H1 (cell line): ENCODE measurements at regions not wholly inside any gene's neighbourhood (a gene's known extent, or its start where the extent isn't known, plus 50 kb on each side); places are given as distances from the start of the nearest gene placed in this dataset.

Experiments
- CTCF ChIA-PET: fragments of 300-600 bp; sonication (Branson Sonifier 250); formaldehyde crosslinking; loops from one replicate; lab custom pipeline; 2021; ENCODE audit not compliant: partially characterized antibody; lab: Charles Lee
- POLR2A ChIA-PET: fragments of 300-600 bp; sonication (Branson Sonifier 250); formaldehyde crosslinking; loops from one replicate; lab custom pipeline; 2021; ENCODE audit warnings: inconsistent platforms; ENCODE audit not compliant: partially characterized antibody; lab: Charles Lee
- DNase-seq, 2 experiments: peaks; one replicate each; pipeline versions ENCODE4 v3.0.0 to v3.0.0-alpha.2; 2010 to 2022; ENCODE audit warnings: low spot score in 2 of 2, low read depth in 1 of 2, mixed read lengths in 1 of 2
- FAIRE-seq: peaks from 2 replicates; lab custom pipeline; 2011; peaks lifted over from hg19 to GRCh38; lab: Jason Lieb, UNC
- H2AFZ ChIP-seq: 2 replicates; pipeline ENCODE4 v1.8.1; 2012; ENCODE audit warnings: low read length, inconsistent platforms
- H2AK5ac ChIP-seq: 2 replicates; pipeline ENCODE4 v1.6.1; 2013; ENCODE audit warnings: low read depth, low read length
- H2BK120ac ChIP-seq: replicated peaks from 2 replicates; pipeline ENCODE3; 2013; ENCODE audit warnings: low read depth, low read length, inconsistent platforms
- H2BK12ac ChIP-seq: 2 replicates; pipeline ENCODE4 v1.6.1; 2013; ENCODE audit warnings: low read depth, low read length
- H2BK15ac ChIP-seq: 2 replicates; pipeline ENCODE4 v1.6.1; 2013; ENCODE audit warnings: low read length
- H2BK20ac ChIP-seq: 2 replicates; pipeline ENCODE4 v1.6.1; 2013; ENCODE audit warnings: low read length
- H2BK5ac ChIP-seq: 2 replicates; pipeline ENCODE4 v1.6.1; 2013; ENCODE audit warnings: low read depth, low read length
- H3K14ac ChIP-seq: 2 replicates; pipeline ENCODE4 v1.6.1; 2013; ENCODE audit warnings: inconsistent platforms; ENCODE audit not compliant: insufficient read length
- H3K18ac ChIP-seq: 2 replicates; pipeline ENCODE4 v1.6.1; 2013; ENCODE audit warnings: low read length; ENCODE audit errors: extremely low read depth
- H3K23ac ChIP-seq: 2 replicates; pipeline ENCODE4 v1.6.1; 2013; ENCODE audit warnings: inconsistent platforms; ENCODE audit not compliant: insufficient read length
- H3K23me2 ChIP-seq: 2 replicates; pipeline ENCODE4 v1.6.1; 2013; ENCODE audit warnings: low read depth, low read length
- H3K27ac ChIP-seq: 2 replicates; pipeline ENCODE4 v1.6.1; 2011; ENCODE audit warnings: low read depth, low read length, inconsistent platforms
- H3K27me3 ChIP-seq, 4 experiments: replicated peaks in 1 of 4; 1 replicate in 1 of 4; 2 replicates in 3 of 4; pipeline versions ENCODE4 v1.6.1 to v1.8.1; 2011 to 2013; ENCODE audit warnings: low read length in 3 of 4, mild to moderate bottlenecking in 3 of 4, inconsistent platforms in 2 of 4, mixed read lengths in 2 of 4, moderate library complexity in 1 of 4; ENCODE audit not compliant: control insufficient read depth in 3 of 4, insufficient read depth in 3 of 4; ENCODE audit errors: extremely low read depth in 1 of 4
- H3K36me3 ChIP-seq, 4 experiments: 2 replicates each; pipeline versions ENCODE4 v1.6.1 to v1.8.1; 2011 to 2013; ENCODE audit warnings: mild to moderate bottlenecking in 4 of 4, low read length in 3 of 4, moderate library complexity in 2 of 4, control low read depth in 1 of 4, inconsistent platforms in 1 of 4; ENCODE audit not compliant: insufficient read depth in 4 of 4, control insufficient read depth in 2 of 4
- H3K4ac ChIP-seq: replicated peaks from 2 replicates; pipeline ENCODE3; 2013; ENCODE audit warnings: low read length, low read depth, mixed read lengths, inconsistent platforms; ENCODE audit not compliant: insufficient read length
- H3K4me1 ChIP-seq, 4 experiments: replicated peaks in 1 of 4; 1 replicate in 1 of 4; 2 replicates in 3 of 4; pipeline versions ENCODE4 v1.6.1 to v1.8.1; 2011 to 2013; ENCODE audit warnings: low read length in 3 of 4, inconsistent platforms in 2 of 4, mixed read lengths in 1 of 4; ENCODE audit not compliant: insufficient read depth in 4 of 4, control insufficient read depth in 3 of 4
- H3K4me2 ChIP-seq, 2 experiments: 2 replicates each; pipeline versions ENCODE4 v1.6.1 to v1.8.1; 2011 to 2013; ENCODE audit warnings: low read depth in 2 of 2, low read length in 2 of 2, control low read depth in 1 of 2, inconsistent platforms in 1 of 2, mild to moderate bottlenecking in 1 of 2; ENCODE audit not compliant: insufficient read depth in 1 of 2
- H3K4me3 ChIP-seq, 4 experiments: fragments of 200-600, 300-600 bp in 1 of 4; sonication (generic), shearing (Covaris generic), sonication (Bioruptor Twin) in 1 of 4; 2 replicates each; pipeline versions ENCODE4 v1.5.1 to v1.8.1; 2011 to 2016; ENCODE audit warnings: low read length in 4 of 4, low read depth in 3 of 4, control low read depth in 2 of 4, inconsistent platforms in 2 of 4, mild to moderate bottlenecking in 2 of 4, mixed read lengths in 1 of 4, moderate library complexity in 1 of 4; ENCODE audit not compliant: insufficient read depth in 2 of 4; ENCODE audit errors: extremely low read depth in 1 of 4
- H3K56ac ChIP-seq: replicated peaks from 2 replicates; pipeline ENCODE3; 2013; ENCODE audit warnings: low read depth, mild to moderate bottlenecking, mixed read lengths, low read length, inconsistent platforms; ENCODE audit not compliant: insufficient read length
- H3K79me1 ChIP-seq: 2 replicates; pipeline ENCODE4 v1.6.1; 2013; ENCODE audit warnings: low read depth, low read length, control low read depth
- H3K79me2 ChIP-seq, 2 experiments: 2 replicates each; pipeline versions ENCODE4 v1.6.1 to v1.8.1; 2012 to 2013; ENCODE audit warnings: low read length in 2 of 2, mild to moderate bottlenecking in 2 of 2, inconsistent platforms in 1 of 2; ENCODE audit not compliant: insufficient read depth in 2 of 2, control insufficient read depth in 1 of 2
- H3K9ac ChIP-seq, 4 experiments: replicated peaks in 1 of 4; 1 replicate in 1 of 4; 2 replicates in 3 of 4; pipeline versions ENCODE4 v1.6.1 to v1.8.1; 2011 to 2013; ENCODE audit warnings: low read depth in 3 of 4, low read length in 3 of 4, control low read depth in 2 of 4, mild to moderate bottlenecking in 2 of 4, moderate library complexity in 2 of 4, inconsistent platforms in 1 of 4; ENCODE audit errors: extremely low read depth in 1 of 4
- H3K9me3 ChIP-seq, 2 experiments: 2 replicates each; pipeline versions ENCODE4 v1.6.1 to v1.8.1; 2012 to 2013; ENCODE audit warnings: mild to moderate bottlenecking in 2 of 2, moderate library complexity in 2 of 2, control low read depth in 1 of 2, inconsistent platforms in 1 of 2, low read depth in 1 of 2, low read length in 1 of 2, mixed read lengths in 1 of 2; ENCODE audit not compliant: insufficient read depth in 2 of 2
- H4K20me1 ChIP-seq, 2 experiments: replicated peaks in 1 of 2; 2 replicates each; pipeline versions ENCODE3 to v1.8.1; 2011 to 2013; ENCODE audit warnings: inconsistent platforms in 2 of 2, low read length in 2 of 2, mild to moderate bottlenecking in 1 of 2; ENCODE audit not compliant: insufficient read depth in 2 of 2, control insufficient read depth in 1 of 2
- H4K5ac ChIP-seq: 2 replicates; pipeline ENCODE4 v1.6.1; 2013; ENCODE audit warnings: low read length, low read depth, mixed read lengths, inconsistent platforms; ENCODE audit not compliant: insufficient read length
- H4K8ac ChIP-seq: 2 replicates; pipeline ENCODE4 v1.8.0; 2013; ENCODE audit warnings: mild to moderate bottlenecking, moderate library complexity, low read length, inconsistent platforms; ENCODE audit not compliant: insufficient read depth; ENCODE audit errors: extremely low read depth
- H4K91ac ChIP-seq: replicated peaks from 2 replicates; pipeline ENCODE3; 2013; ENCODE audit warnings: low read length, mixed read lengths, inconsistent platforms; ENCODE audit not compliant: insufficient read length
- ASH2L ChIP-seq: fragments of 200-600, 300-600 bp; sonication (generic); IDR thresholded peaks from one replicate; pipeline ENCODE4 v1.7.1; 2017; ENCODE audit warnings: low read length
- HDAC2 ChIP-seq, 2 experiments: fragments of 300-600 bp in 1 of 2; sonication (generic) in 1 of 2; IDR thresholded peaks; 2 replicates each; pipeline ENCODE4 v1.6.1; 2011 to 2012; ENCODE audit warnings: low read depth in 2 of 2, low read length in 2 of 2, mild to moderate bottlenecking in 2 of 2, moderate library complexity in 2 of 2, borderline replicate concordance in 1 of 2, inconsistent platforms in 1 of 2
- NRF1 ChIP-seq: IDR thresholded peaks from 2 replicates; pipeline ENCODE4 v1.6.1; 2011; ENCODE audit warnings: mild to moderate bottlenecking, low read depth, low read length, improper control_type of control experiment
- SIN3A ChIP-seq, 2 experiments: IDR thresholded peaks in 1 of 2; conservative IDR thresholded peaks in 1 of 2; 2 replicates each; pipeline ENCODE4 v1.6.1; 2011 to 2012; ENCODE audit warnings: low read length in 2 of 2, improper control_type of control experiment in 1 of 2, low read depth in 1 of 2, mild to moderate bottlenecking in 1 of 2
- SUZ12 ChIP-seq: fragments of 200-600 bp; sonication (generic); IDR thresholded peaks from 2 replicates; pipeline ENCODE4 v1.6.1; 2012; ENCODE audit warnings: mild to moderate bottlenecking, inconsistent platforms, low read length, moderate library complexity, mixed read lengths
- WGBS, 2 experiments: shearing (Covaris generic) in 1 of 2; methylation state at CpG; one replicate each; pipeline versions ENCODE4 v1.1.6 to v1.1.7; 2013 to 2015; ENCODE audit warnings: low lambda C conversion rate in 2 of 2, mixed read lengths in 2 of 2, inconsistent platforms in 1 of 2, low coverage in 1 of 2, missing lambda C conversion rate in 1 of 2; ENCODE audit not compliant: insufficient replicate concordance in 2 of 2, insufficient coverage in 1 of 2, insufficient read length in 1 of 2; ENCODE audit errors: extremely low coverage in 1 of 2, missing lambda C conversion rate in 1 of 2; 5-methylcytosine and 5-hydroxymethylcytosine counted together

DNA sequence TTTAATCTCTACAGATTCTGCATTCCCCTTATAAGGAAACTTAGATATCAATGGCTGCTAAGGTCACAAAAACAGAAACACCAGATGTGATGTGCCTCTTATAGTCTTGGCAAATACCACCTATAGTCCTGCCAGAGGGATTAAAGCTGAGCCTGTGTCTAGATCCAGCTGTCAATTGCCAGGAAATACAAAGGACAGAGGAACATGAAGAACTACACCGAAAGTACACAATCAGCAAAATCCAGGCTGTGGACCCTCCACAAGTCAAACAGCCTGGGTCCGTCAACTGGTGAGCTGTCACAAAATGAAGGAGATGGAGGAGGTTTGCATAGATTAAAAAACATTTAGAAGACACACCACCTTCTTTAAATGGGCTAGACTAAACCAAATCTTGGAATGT is 85.4 kb downstream of the KLF4 start:
- H3K79me1 ChIP-seq, result no peaks in the 10 kb centered on the region
- H3K9me3 ChIP-seq, result no peaks in the 10 kb centered on the region
- no peak overlapping the region for H2AFZ ChIP-seq
- no peak overlapping the region for H2BK12ac ChIP-seq
- no peaks in the 10 kb centered on the region for H3K4me1 ChIP-seq
- WGBS, 2 experiments, result 68% methylated on average over 2 of the region's 2 CpGs; no CpG with 5 or more reads in 1 of the 2 experiments
- no peak overlapping the region for H2BK20ac ChIP-seq
- no peak overlapping the region for H3K9ac ChIP-seq
- H3K79me2 ChIP-seq, result no peaks in the 10 kb centered on the region
- H2BK120ac ChIP-seq, result no peak overlapping the region
- no peak overlapping the region for H3K56ac ChIP-seq
- no peak overlapping the region for H2BK15ac ChIP-seq
- ChIA-PET POLR2A (no interaction called here), CTCF (interaction anchor here (1.0 to 1.9 kb wide), 3 partner anchors 18 to 61 kb away, joined by 3 to 5 read pairs (median 3); no protein-coding TSS in a partner anchor)
- H4K20me1 ChIP-seq, result no peaks in the 10 kb centered on the region
- no peaks in the 10 kb centered on the region for H3K27me3 ChIP-seq
- H3K23ac ChIP-seq, result no peak overlapping the region
- DNase-seq (no peak), FAIRE-seq (no peak)
- no peak overlapping the region for H3K14ac ChIP-seq
- no peak overlapping the region for H3K4me2 ChIP-seq
- no peak overlapping the region for H2AK5ac ChIP-seq
- no peak overlapping the region for H3K18ac ChIP-seq
- no peak overlapping the region for H4K5ac ChIP-seq
- peaks cover 3% of the 10 kb centered on the region; the same call in 1 of the 2 replicates for H3K23me2 ChIP-seq
- no peak overlapping the region for H2BK5ac ChIP-seq
- no peak overlapping the region for H4K91ac ChIP-seq
- no peak overlapping the region for H4K8ac ChIP-seq
- no peak overlapping the region for H3K4ac ChIP-seq
- no peak overlapping the region for H3K27ac ChIP-seq
- no peaks in the 10 kb centered on the region for H3K36me3 ChIP-seq
- no peak overlapping the region for H3K4me3 ChIP-seq
- TF ChIP-seq SIN3A (conservative IDR thresholded peaks at IDR 0.05 in 1 of 2, IDR thresholded peaks at IDR 0.05 in 1 of 2; ENCODE audit: low read depth in 1 of 2, low read length in 2 of 2) (no peak), ASH2L (no peak), SUZ12 (no peak), HDAC2 (IDR thresholded peaks at IDR 0.05; ENCODE audit: borderline replicate concordance in 1 of 2, low read depth in 2 of 2, low read length in 2 of 2) (no peak), NRF1 (no peak)
